Smooth muscle cell (in vitro differentiated cells): ENCODE measurements at regions not wholly inside any gene's neighbourhood (a gene's known extent, or its start where the extent isn't known, plus 50 kb on each side); places are given as distances from the start of the nearest gene placed in this dataset.
"Not testable (repeated sequence)": the region's sequence is repeated elsewhere in the genome, so short reads cannot be mapped to it uniquely, and the experiment has no call there.

Experiments used
- DNase-seq: peaks from one replicate; lab custom pipeline; 2025; ENCODE audit not compliant: unreplicated experiment; lab: John Stamatoyannopoulos, UW
- H2AFZ ChIP-seq: fragments of 200-600 bp; sonication (generic); 2 replicates; pipeline ENCODE4 v1.6.0; 2016; ENCODE audit warnings: antibody characterized with exemption, low read depth, mild to moderate bottlenecking
- H3F3A ChIP-seq: fragments of 200-600 bp; sonication (generic); 2 replicates; pipeline ENCODE4 v1.6.0; 2017; ENCODE audit warnings: antibody characterized with exemption, low read depth
- H3K27ac ChIP-seq: fragments of 200-600 bp; sonication (generic); 2 replicates; pipeline ENCODE4 v1.5.1; 2016; ENCODE audit warnings: low read depth, mild to moderate bottlenecking
- H3K27me3 ChIP-seq: fragments of 200-600 bp; sonication (generic); 2 replicates; pipeline ENCODE4 v1.6.1; 2016; ENCODE audit warnings: low read depth, mild to moderate bottlenecking
- H3K36me3 ChIP-seq: fragments of 200-600 bp; sonication (generic); 2 replicates; pipeline ENCODE4 v1.5.1; 2016; ENCODE audit warnings: low read depth
- H3K4me1 ChIP-seq: fragments of 200-600 bp; sonication (generic); 2 replicates; pipeline ENCODE4 v1.5.1; 2016; ENCODE audit warnings: low read depth
- H3K4me2 ChIP-seq: fragments of 200-600 bp; sonication (generic); 2 replicates; pipeline ENCODE4 v1.6.0; 2016; ENCODE audit warnings: mild to moderate bottlenecking
- H3K4me3 ChIP-seq: fragments of 200-600 bp; sonication (generic); 2 replicates; pipeline ENCODE4 v1.5.1; 2016; ENCODE audit warnings: mild to moderate bottlenecking
- H3K79me2 ChIP-seq: fragments of 200-600 bp; sonication (generic); 2 replicates; pipeline ENCODE4 v1.6.0; 2016; ENCODE audit warnings: low read depth, mild to moderate bottlenecking
- H3K9ac ChIP-seq: fragments of 200-600 bp; sonication (generic); 2 replicates; pipeline ENCODE4 v1.6.0; 2016; ENCODE audit warnings: low read depth
- H3K9me3 ChIP-seq: fragments of 200-600 bp; sonication (generic); replicated peaks from 2 replicates; pipeline ENCODE4 v1.5.1; 2016; ENCODE audit warnings: low read depth
- H4K20me1 ChIP-seq: fragments of 200-600 bp; sonication (generic); 2 replicates; pipeline ENCODE4 v1.6.0; 2016; ENCODE audit warnings: low read depth
- CTCF ChIP-seq: fragments of 200-600 bp; sonication (generic); IDR thresholded peaks from 2 replicates; pipeline ENCODE4 v1.5.1; 2017; ENCODE audit warnings: borderline replicate concordance, mild to moderate bottlenecking, antibody characterized with exemption; ENCODE audit not compliant: insufficient read depth, poor library complexity, severe bottlenecking
- WGBS: methylation state at CpG from one replicate; pipeline ENCODE4 v1.1.7; 2016; ENCODE audit warnings: low lambda C conversion rate; 5-methylcytosine and 5-hydroxymethylcytosine counted together

GRCh38 chr16:59840169-59840568, 1106.1 kb upstream of the GOT2 start:
- no peaks in the 10 kb centered on the region for H4K20me1 ChIP-seq
- no peak overlapping the region for H3K4me2 ChIP-seq
- H2AFZ ChIP-seq: no peak overlapping the region
- no peaks in the 10 kb centered on the region for H3K79me2 ChIP-seq
- no peak for DNase-seq
- H3K9ac ChIP-seq: no peak overlapping the region
- no peak overlapping the region for H3K27ac ChIP-seq
- no peaks in the 10 kb centered on the region for H3K36me3 ChIP-seq
- no peaks in the 10 kb centered on the region for H3K4me1 ChIP-seq
- H3F3A ChIP-seq: no peaks in the 10 kb centered on the region
- WGBS: 87% methylated on average over 3 of the region's 3 CpGs
- no peaks in the 10 kb centered on the region for H3K27me3 ChIP-seq
- TF ChIP-seq CTCF: no peak
- no peaks in the 10 kb centered on the region for H3K9me3 ChIP-seq
- H3K4me3 ChIP-seq: no peak overlapping the region

GRCh38 chr16:59826767-59827166, 1092.7 kb upstream of the GOT2 start:
- Histone ChIP-seq H3K36me3 (no peaks in the 10 kb centered on the region), H3F3A (no peaks in the 10 kb centered on the region)

GRCh38 chr16:59809488-59809887, 1075.4 kb upstream of the GOT2 start:
- not testable (repeated sequence) for DNase-seq, H3K27ac ChIP-seq, H2AFZ ChIP-seq, H3K4me3 ChIP-seq, H3K79me2 ChIP-seq, H3K9ac ChIP-seq, H3K4me2 ChIP-seq, H3F3A ChIP-seq, H3K27me3 ChIP-seq, H3K4me1 ChIP-seq, H3K9me3 ChIP-seq, H4K20me1 ChIP-seq, H3K36me3 ChIP-seq
- WGBS: 92% methylated on average over 11 of the region's 11 CpGs

More at GRCh38 chr16:59826767-59827166, 1092.7 kb upstream of the GOT2 start:
- no peak for DNase-seq
- no peak overlapping the region for H3K9ac ChIP-seq
- no peak for TF ChIP-seq CTCF
- H3K27ac ChIP-seq: no peak overlapping the region
- no peak overlapping the region for H3K4me3 ChIP-seq
- no peaks in the 10 kb centered on the region for H3K79me2 ChIP-seq
- WGBS: 93% methylated on average over 1 of the region's 1 CpG
- no peaks in the 10 kb centered on the region for H3K9me3 ChIP-seq
- no peak overlapping the region for H3K4me2 ChIP-seq
- no peak overlapping the region for H2AFZ ChIP-seq
- H3K4me1 ChIP-seq: no peaks in the 10 kb centered on the region
- no peaks in the 10 kb centered on the region for H3K27me3 ChIP-seq
- no peaks in the 10 kb centered on the region for H4K20me1 ChIP-seq

- H3K36me3 ChIP-seq: no peaks in the 10 kb centered on the region
- H3K4me3 ChIP-seq: no peak overlapping the region
- H3K4me2 ChIP-seq: no peak overlapping the region
- H4K20me1 ChIP-seq: no peaks in the 10 kb centered on the region
- 89% methylated on average over 1 of the region's 1 CpG for WGBS
- H3K79me2 ChIP-seq: no peaks in the 10 kb centered on the region
- H3F3A ChIP-seq: no peaks in the 10 kb centered on the region
- no peaks in the 10 kb centered on the region for H3K9me3 ChIP-seq
- no peaks in the 10 kb centered on the region for H3K4me1 ChIP-seq
- no peak overlapping the region for H2AFZ ChIP-seq
- H3K27ac ChIP-seq: no peak overlapping the region
- no peaks in the 10 kb centered on the region for H3K27me3 ChIP-seq
- DNase-seq: no peak
- TF ChIP-seq CTCF: no peak
- H3K9ac ChIP-seq: no peak overlapping the region
These were observed 1049.1 kb upstream of the GOT2 start for GRCh38 chr16:59783191-59783590.
